Spinal cord (tissue), 9 donors: ENCODE measurements at regions not wholly inside any gene's neighbourhood (a gene's known extent, or its start where the extent isn't known, plus 50 kb on each side); places are given as distances from the start of the nearest gene placed in this dataset.

Experiments
- DNase-seq, 6 donors: peaks; one replicate each; pipeline versions ENCODE4 v3.0.0 to v3.0.0-alpha.2; 2013 to 2015; ENCODE audit warnings: low spot score in 6 of 6, low read depth in 4 of 6
- H3K27ac ChIP-seq: one replicate; pipeline ENCODE4 v1.5.1; 2013; ENCODE audit warnings: low read depth, low read length, control low read depth
- H3K27me3 ChIP-seq: one replicate; pipeline ENCODE4 v1.6.1; 2013; ENCODE audit warnings: low read length; ENCODE audit not compliant: control insufficient read depth, insufficient read depth
- H3K36me3 ChIP-seq: one replicate; pipeline ENCODE4 v1.6.1; 2013; ENCODE audit warnings: low read length; ENCODE audit not compliant: control insufficient read depth, insufficient read depth
- H3K4me1 ChIP-seq: one replicate; pipeline ENCODE4 v1.6.1; 2013; ENCODE audit warnings: low read length; ENCODE audit not compliant: control insufficient read depth, insufficient read depth
- H3K4me3 ChIP-seq: one replicate; pipeline ENCODE4 v1.5.1; 2013; ENCODE audit warnings: low read depth, low read length, control low read depth
- H3K9me3 ChIP-seq: one replicate; pipeline ENCODE4 v1.6.1; 2013; ENCODE audit warnings: low read length; ENCODE audit not compliant: control insufficient read depth, insufficient read depth
- WGBS: methylation state at CpG from one replicate; pipeline ENCODE4 v1.1.5; 2013; ENCODE audit warnings: missing lambda C conversion rate; ENCODE audit not compliant: insufficient coverage; 5-methylcytosine and 5-hydroxymethylcytosine counted together
- donor health status: healthy.

GRCh38 chr18:43393174-43393573, 115.9 kb upstream of the SYT4 start:
- no CpG with 5 or more reads among the region's 2 CpGs for WGBS
- H3K4me3 ChIP-seq, result no peak overlapping the region
- no peaks in the 10 kb centered on the region for H3K27me3 ChIP-seq
- no peaks in the 10 kb centered on the region for H3K4me1 ChIP-seq
- H3K9me3 ChIP-seq, result no peaks in the 10 kb centered on the region
- DNase-seq, result peak in 2 of 6 donors; percentile 33 to 74
- no peak overlapping the region for H3K27ac ChIP-seq
- no peaks in the 10 kb centered on the region for H3K36me3 ChIP-seq

DNA sequence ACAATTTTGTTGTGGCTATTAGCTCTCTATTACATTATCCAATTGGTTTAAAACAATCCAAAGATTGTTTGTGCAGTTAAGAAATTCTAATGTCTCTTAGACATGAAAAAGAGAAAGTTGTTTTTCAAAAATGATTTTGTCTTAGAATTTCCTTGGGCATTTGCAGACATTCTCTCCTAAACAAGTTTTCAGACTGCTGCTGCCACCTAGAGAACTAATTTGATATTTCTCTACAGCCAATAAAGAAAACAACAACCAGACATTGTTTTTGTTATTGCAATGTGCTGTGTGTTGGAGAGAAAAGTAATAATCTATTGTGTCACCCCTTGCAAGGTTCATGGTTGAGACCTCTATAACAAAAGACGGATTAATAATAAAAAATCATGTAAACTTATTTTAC, 119.0 kb upstream of the SYT4 start:
- Histone ChIP-seq H3K27ac (no peak overlapping the region), H3K36me3 (no peaks in the 10 kb centered on the region), H3K9me3 (no peaks in the 10 kb centered on the region), H3K27me3 (no peaks in the 10 kb centered on the region), H3K4me1 (no peaks in the 10 kb centered on the region), H3K4me3 (no peak overlapping the region)
- WGBS, result no CpG with 5 or more reads among the region's 1 CpG
- peak in 4 of 6 donors; percentile 45 to 92 (median 68) for DNase-seq

- Histone ChIP-seq H3K27me3 (no peaks in the 10 kb centered on the region), H3K27ac (no peak overlapping the region), H3K36me3 (no peaks in the 10 kb centered on the region), H3K9me3 (no peaks in the 10 kb centered on the region), H3K4me1 (no peaks in the 10 kb centered on the region), H3K4me3 (no peak overlapping the region)
- no peak for DNase-seq
- WGBS, result no CpG with 5 or more reads among the region's 1 CpG
Measured at GRCh38 chr18:43398601-43399000, 121.3 kb upstream of the SYT4 start.

DNA sequence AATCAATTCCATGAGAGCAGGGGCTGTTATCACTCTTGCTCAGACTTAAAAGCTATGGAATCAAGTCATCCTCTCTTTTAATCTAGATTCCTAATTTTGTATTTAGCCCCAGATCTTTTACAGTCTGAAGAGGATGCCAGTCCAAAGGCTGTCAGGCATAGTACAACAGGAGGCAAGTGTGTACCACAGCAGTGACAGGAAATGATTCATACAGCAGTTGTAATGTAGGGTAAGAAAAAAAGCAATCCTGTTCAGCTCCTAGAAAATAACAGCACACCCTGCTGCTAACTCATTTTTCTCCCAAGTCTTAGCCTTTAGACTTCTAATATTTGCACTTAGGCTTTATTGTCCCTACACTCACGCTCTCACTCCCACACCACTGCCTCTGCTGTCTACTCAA, 127.8 kb upstream of the SYT4 start:
- 60% methylated on average over 1 of the region's 1 CpG for WGBS
- no peaks in the 10 kb centered on the region for H3K4me1 ChIP-seq
- H3K4me3 ChIP-seq, result no peak overlapping the region
- H3K27ac ChIP-seq, result no peak overlapping the region
- no peaks in the 10 kb centered on the region for H3K9me3 ChIP-seq
- H3K36me3 ChIP-seq, result no peaks in the 10 kb centered on the region
- DNase-seq, result no peak
- H3K27me3 ChIP-seq, result no peaks in the 10 kb centered on the region

GRCh38 chr18:43414006-43414405, 136.7 kb upstream of the SYT4 start:
- WGBS, result 88% methylated on average over 1 of the region's 6 CpGs
- DNase-seq, result peak in 1 of 6 donors; percentile 36
- no peaks in the 10 kb centered on the region for H3K27me3 ChIP-seq

DNA sequence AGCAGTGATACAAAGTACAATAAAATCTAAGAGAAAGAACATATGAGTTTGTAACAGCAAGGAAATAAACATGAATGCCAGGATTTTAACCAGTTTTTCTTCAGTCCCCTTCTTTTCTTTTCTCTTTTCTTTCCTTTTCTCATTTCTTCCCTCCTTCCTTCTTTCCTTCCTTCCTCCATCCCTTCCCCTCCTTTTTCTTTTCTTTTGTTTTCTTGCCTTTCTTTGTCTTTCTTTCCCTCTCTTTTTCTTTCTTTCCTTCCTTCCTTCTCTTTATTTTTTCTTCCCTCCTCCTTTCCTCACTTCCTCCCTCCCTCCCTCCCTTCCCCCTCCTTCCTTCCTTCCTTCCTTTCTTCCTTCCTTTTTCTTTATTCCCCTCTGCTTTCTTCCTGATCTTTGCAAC, 142.8 kb upstream of the SYT4 start:
- no peaks in the 10 kb centered on the region for H3K4me1 ChIP-seq
- DNase-seq, result no peak
- no peak overlapping the region for H3K27ac ChIP-seq
- no peaks in the 10 kb centered on the region for H3K27me3 ChIP-seq
- H3K4me3 ChIP-seq, result no peak overlapping the region
- H3K9me3 ChIP-seq, result no peaks in the 10 kb centered on the region
- H3K36me3 ChIP-seq, result no peaks in the 10 kb centered on the region

More at GRCh38 chr18:43414006-43414405, 136.7 kb upstream of the SYT4 start:
- no peaks in the 10 kb centered on the region for H3K4me1 ChIP-seq
- no peak overlapping the region for H3K27ac ChIP-seq
- H3K4me3 ChIP-seq, result no peak overlapping the region
- H3K36me3 ChIP-seq, result no peaks in the 10 kb centered on the region
- no peaks in the 10 kb centered on the region for H3K9me3 ChIP-seq

DNA sequence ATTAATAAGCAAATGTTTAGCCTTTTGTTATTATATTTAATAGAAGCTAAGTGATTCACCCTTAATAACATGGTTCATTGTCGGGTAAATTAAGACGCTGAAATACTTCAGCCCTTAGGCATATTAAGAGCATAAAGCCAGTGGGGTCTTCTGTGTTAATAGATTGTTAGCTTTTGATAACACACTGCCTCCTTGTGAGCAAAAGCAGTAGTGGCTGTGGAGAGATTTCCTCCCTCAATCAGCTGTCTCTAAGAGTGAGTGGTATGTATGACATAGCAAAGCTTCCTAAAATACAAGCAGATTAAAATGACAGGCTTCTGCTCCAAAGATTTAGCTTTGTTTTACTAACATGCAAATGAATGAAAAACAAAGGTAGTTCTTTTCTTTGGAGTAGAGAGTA, 143.7 kb upstream of the SYT4 start:
- Histone ChIP-seq H3K9me3 (no peaks in the 10 kb centered on the region), H3K27me3 (no peaks in the 10 kb centered on the region), H3K4me1 (no peaks in the 10 kb centered on the region), H3K4me3 (no peak overlapping the region), H3K36me3 (no peaks in the 10 kb centered on the region), H3K27ac (no peak overlapping the region)
- DNase-seq, result peak in 1 of 6 donors; percentile 11
- no CpG with 5 or more reads among the region's 2 CpGs for WGBS

GRCh38 chr18:43422518-43422917, 145.2 kb upstream of the SYT4 start:
- no CpG with 5 or more reads among the region's 4 CpGs for WGBS
- peak in 5 of 6 donors; percentile 7 to 79 (median 26) for DNase-seq
- Histone ChIP-seq H3K4me1 (no peaks in the 10 kb centered on the region), H3K9me3 (no peaks in the 10 kb centered on the region), H3K36me3 (no peaks in the 10 kb centered on the region), H3K27me3 (no peaks in the 10 kb centered on the region), H3K4me3 (no peak overlapping the region), H3K27ac (no peak overlapping the region)

DNA sequence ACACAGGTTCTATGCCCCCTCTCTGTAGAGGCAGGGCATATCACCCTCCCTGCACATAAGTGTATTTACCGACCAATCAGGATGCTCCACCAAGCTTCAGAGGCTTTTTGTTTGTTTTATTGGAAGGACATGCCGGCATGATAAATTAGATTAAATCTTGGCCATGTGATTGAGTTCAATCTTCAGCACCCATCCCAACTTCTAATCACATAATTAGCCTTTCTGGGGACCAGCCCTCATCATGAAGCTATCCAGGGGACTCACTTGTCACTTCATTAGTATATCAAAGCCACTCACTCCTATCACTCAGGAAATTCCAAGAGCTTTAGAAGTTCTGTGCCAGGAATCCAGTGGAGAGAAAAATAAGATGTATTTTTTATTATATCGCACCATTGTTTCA, 158.6 kb upstream of the SYT4 start:
- H3K27ac ChIP-seq, result no peak overlapping the region
- DNase-seq, result no peak
- H3K36me3 ChIP-seq, result no peaks in the 10 kb centered on the region
- no peaks in the 10 kb centered on the region for H3K9me3 ChIP-seq
- H3K4me3 ChIP-seq, result no peak overlapping the region
- H3K4me1 ChIP-seq, result no peaks in the 10 kb centered on the region
- no peaks in the 10 kb centered on the region for H3K27me3 ChIP-seq
- no CpG with 5 or more reads among the region's 3 CpGs for WGBS

DNA sequence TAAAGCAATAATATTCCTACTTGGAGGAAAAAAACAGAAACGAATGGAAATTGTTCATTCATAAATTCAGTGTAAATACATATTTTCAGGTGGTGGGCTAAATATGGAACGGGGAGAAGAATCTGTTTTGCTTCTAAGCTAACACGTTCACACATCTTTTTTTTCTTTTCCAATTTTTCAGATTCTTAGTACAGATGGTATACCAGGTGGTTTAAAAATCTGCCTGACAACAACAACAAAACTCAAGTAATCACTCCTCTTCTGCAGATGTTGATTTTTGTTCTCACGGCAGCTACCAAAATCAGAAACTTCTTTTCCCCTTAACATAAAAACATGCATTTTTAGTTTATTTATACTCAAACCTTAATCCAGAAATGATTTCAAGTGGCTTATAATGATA, 164.8 kb upstream of the SYT4 start:
- no peak overlapping the region for H3K27ac ChIP-seq
- DNase-seq, result peak in 2 of 6 donors; percentile 9 to 66
- no CpG with 5 or more reads among the region's 4 CpGs for WGBS

More for the DNA sequence above, 164.8 kb upstream of the SYT4 start:
- no peaks in the 10 kb centered on the region for H3K36me3 ChIP-seq
- H3K4me3 ChIP-seq, result no peak overlapping the region
- H3K27me3 ChIP-seq, result no peaks in the 10 kb centered on the region
- H3K4me1 ChIP-seq, result no peaks in the 10 kb centered on the region
- H3K9me3 ChIP-seq, result no peaks in the 10 kb centered on the region
